GM12875 (cell line): ENCODE measurements at regions not wholly inside any gene's neighbourhood (a gene's known extent, or its start where the extent isn't known, plus 50 kb on each side); places are given as distances from the start of the nearest gene placed in this dataset.

Experiments
- H3K4me3 ChIP-seq: one replicate; pipeline ENCODE4 v1.5.1; 2011; ENCODE audit warnings: low read depth, low read length, control low read depth
- TF ChIP-seq, protein P1 (sequence below): IDR thresholded peaks from 2 replicates; pipeline ENCODE4 v1.5.1; 2011; ENCODE audit warnings: low read depth, mild to moderate bottlenecking, control low read depth, inconsistent platforms, low read length, moderate library complexity, borderline replicate concordance; ENCODE audit not compliant: insufficient read depth

DNA sequence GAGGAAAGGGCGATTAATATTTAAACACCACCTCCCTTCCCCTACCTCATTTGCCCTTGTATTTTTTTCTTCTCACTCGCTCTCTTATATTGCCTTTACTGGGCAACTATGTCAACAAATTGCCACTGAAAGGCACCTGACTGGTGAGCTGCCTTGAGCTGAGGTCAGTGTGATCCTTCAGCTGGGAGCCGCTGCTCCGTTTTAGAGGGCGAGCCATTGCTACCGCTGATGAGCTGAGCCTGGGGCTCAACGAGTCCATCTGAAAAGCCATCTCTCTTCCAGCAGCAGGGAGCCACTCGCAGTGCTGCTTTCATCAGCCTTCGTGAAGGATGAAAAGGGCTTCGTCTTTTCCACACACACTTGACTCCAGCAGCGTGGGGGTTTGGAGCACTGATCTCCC lies 108.0 kb upstream of the KIF26B start:
- no peak overlapping the region for H3K4me3 ChIP-seq
- TF ChIP-seq, protein P1, sequence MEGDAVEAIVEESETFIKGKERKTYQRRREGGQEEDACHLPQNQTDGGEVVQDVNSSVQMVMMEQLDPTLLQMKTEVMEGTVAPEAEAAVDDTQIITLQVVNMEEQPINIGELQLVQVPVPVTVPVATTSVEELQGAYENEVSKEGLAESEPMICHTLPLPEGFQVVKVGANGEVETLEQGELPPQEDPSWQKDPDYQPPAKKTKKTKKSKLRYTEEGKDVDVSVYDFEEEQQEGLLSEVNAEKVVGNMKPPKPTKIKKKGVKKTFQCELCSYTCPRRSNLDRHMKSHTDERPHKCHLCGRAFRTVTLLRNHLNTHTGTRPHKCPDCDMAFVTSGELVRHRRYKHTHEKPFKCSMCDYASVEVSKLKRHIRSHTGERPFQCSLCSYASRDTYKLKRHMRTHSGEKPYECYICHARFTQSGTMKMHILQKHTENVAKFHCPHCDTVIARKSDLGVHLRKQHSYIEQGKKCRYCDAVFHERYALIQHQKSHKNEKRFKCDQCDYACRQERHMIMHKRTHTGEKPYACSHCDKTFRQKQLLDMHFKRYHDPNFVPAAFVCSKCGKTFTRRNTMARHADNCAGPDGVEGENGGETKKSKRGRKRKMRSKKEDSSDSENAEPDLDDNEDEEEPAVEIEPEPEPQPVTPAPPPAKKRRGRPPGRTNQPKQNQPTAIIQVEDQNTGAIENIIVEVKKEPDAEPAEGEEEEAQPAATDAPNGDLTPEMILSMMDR = no peak

DNA sequence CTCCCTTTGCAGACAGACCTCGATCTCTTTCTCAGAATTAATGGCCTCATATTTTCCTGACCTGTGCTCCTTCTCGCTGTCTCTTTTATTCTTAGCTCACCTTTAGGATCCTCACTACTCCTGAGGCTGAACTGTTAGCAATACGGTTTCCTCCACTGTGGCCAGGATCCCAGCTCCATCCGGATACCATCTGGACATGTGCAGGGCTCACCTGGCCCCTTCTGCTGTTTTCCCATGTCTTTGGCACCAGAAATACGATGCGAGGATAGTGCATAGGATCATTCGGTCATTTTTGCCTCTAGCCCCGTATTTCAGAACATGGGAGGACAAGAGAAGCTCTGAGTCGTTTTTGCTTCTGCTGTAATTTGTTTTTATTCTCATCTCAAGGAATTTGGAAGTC lies 108.5 kb upstream of the KIF26B start:
- TF ChIP-seq, protein P1 = no peak
- no peak overlapping the region for H3K4me3 ChIP-seq

DNA sequence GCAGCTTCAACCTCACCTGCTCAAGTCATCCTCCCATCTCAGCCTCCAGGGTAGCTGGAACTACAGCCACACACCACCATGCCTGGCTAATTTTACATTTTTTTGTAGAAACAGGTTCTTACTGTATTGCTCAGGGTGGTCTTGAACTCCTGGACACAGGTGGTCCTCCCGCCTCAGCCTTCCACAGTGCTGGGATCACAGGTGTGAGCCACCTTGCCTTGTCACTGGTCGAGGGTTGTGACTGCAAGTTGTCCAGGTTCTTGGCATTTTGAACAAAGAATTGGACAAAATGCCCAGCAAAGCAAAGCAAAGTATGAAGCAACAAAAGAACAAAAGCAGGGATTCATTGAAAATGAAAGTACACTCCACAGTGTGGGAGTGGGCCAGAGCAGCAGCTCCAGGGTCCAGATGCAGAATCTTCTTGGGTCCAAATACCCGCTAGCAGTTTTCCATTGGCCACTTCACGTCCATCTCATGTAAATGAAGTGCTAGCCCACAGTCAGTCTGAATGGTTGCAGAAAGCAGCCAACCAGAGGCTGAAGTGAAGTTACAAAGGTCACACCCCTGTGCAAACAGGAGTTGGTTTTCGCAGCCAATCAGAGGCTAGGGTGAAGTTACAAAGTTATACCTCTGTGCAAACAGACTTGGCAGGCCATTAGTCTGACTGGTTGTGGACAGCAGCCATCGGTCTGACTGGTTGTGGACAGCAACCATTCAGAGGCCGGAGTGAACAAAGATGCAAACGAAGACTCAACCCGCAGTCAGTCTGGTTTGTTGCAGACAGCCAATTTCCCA lies 109.5 kb upstream of the KIF26B start:
- TF ChIP-seq, protein P1 = no peak
- H3K4me3 ChIP-seq = no peak overlapping the region

DNA sequence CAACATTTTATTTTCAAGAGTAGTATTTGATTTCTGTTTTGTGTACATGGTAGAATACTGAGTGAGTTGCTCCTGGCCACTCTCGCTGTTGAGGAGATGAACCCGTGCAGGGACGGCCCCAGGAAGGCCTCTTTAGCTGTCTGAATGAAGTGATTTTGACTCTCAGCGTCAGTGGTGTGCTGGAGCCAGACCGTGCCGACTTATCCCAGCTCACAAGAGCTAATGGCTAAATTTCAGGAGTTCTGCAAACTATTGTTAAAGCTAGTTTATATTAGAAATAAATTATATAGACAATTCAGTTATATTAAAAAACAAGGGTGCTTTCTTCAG lies 111.2 kb upstream of the KIF26B start:
- TF ChIP-seq, protein P1 = no peak
- no peak overlapping the region for H3K4me3 ChIP-seq

DNA sequence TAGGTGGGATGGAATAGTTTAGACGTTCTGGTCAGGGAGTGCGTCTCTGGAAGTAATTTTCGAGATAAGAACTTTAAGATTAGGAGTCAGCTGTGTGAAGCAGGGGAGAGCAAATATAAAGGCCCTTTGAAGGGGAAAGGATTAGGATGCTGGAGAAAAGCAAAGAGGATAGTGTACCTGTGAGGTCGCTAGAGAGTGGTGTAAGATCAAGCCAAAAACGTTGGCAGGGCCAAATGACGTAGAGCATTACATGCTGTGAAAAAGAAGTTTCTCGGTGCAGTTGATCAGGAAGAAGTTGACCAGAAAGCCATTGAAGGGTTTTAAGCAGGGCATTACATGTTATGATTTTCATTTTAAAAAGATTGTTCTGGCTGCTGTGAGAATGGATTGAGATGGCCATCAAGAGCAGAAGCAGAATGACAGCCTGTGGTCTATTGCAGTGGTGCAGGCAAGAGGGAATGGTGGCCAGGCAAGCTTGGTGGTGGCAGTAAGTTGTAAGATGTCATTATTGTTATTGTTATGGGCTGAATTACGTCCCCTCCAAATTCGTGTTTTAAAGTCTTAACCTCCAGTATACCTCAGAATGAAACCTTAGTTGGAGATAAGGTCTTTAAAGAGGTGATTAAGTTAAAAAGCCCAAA lies 113.6 kb upstream of the KIF26B start:
- TF ChIP-seq, protein P1 = no peak
- no peak overlapping the region for H3K4me3 ChIP-seq

DNA sequence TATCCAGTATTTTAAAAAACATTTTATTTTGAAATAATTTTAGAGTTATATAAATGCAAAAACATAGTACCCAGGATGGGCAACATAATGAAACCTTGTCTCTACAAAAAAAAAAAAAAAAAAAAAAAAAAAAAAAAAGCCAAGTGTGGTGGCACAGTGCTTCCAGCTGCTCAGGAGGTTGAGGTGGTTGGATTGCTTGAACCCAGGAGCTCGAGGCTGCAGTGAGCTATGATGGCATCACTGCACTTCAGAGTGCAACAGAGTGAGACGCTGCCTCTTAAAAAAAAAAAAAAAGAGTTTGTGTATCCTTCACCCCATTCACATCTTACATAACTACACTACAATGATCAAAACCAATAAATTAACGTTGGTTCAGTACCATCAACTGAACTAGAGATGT lies 115.6 kb upstream of the KIF26B start:
- TF ChIP-seq, protein P1 = no peak

DNA sequence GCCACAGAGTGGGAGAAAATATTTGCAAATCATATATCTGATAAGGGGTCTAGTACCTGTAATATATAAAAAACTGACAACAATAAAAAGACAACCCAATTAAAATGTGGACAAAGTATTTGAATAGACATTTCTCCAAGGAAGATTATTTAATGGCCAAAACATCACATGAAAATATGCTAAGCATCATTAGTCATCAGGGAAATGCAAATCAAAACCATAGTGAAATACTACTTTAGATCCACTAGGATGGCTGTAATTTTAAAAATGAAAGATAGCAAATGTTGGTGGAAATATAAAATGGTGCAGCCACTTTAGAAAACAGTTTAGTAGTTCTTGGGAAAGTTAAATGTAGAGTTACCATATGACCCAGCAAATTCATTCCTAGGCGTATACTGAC lies 118.7 kb upstream of the KIF26B start:
- TF ChIP-seq, protein P1 = no peak
- H3K4me3 ChIP-seq = no peak overlapping the region

More for the DNA sequence above, 115.6 kb upstream of the KIF26B start:
- no peak overlapping the region for H3K4me3 ChIP-seq
